OCI-LY7 (cell line): ENCODE measurements at regions not wholly inside any gene's neighbourhood (a gene's known extent, or its start where the extent isn't known, plus 50 kb on each side); places are given as distances from the start of the nearest gene placed in this dataset.

ENCODE experiments used
- BruUV-seq: library from RNA; stranded (reverse); fragments of 400-500 nt; replicated peaks from 2 replicates; lab custom pipeline; 2021; lab: Mats Ljungman, UMichigan
- CTCF ChIA-PET: fragments of 300-600 bp; sonication (Branson Sonifier 250); formaldehyde crosslinking; loops from one replicate; lab custom pipeline; 2022; ENCODE audit warnings: antibody characterized with exemption; ENCODE audit not compliant: unreplicated experiment; lab: Charles Lee
- POLR2A ChIA-PET: fragments of 300-600 bp; sonication (Branson Sonifier 250); formaldehyde crosslinking; loops from one replicate; lab custom pipeline; 2022; ENCODE audit warnings: antibody characterized with exemption; lab: Charles Lee
- DNase-seq: peaks from one replicate; pipeline ENCODE4 v3.0.0-alpha.2; 2015; ENCODE audit warnings: low spot score
- H2AFZ ChIP-seq: fragments of 200-600 bp; sonication (generic), shearing (Covaris generic); 2 replicates; pipeline ENCODE4 v1.6.1; 2014; ENCODE audit warnings: mild to moderate bottlenecking, antibody characterized with exemption, low read length, moderate library complexity
- H3K27ac ChIP-seq: fragments of 200-600 bp; sonication (generic); 2 replicates; pipeline ENCODE4 v1.5.1; 2014; ENCODE audit warnings: mixed run types, low read depth, mild to moderate bottlenecking, moderate library complexity, low read length, inconsistent platforms; ENCODE audit not compliant: poor library complexity, severe bottlenecking
- H3K36me3 ChIP-seq: fragments of 200-600 bp; sonication (generic); 2 replicates; pipeline ENCODE4 v1.6.1; 2014; ENCODE audit warnings: mild to moderate bottlenecking, antibody characterized with exemption, low read length, moderate library complexity, mixed read lengths; ENCODE audit not compliant: insufficient read depth
- H3K4me1 ChIP-seq: fragments of 200-600 bp; sonication (generic); 2 replicates; pipeline ENCODE4 v1.5.1; 2014; ENCODE audit warnings: mild to moderate bottlenecking, low read length; ENCODE audit not compliant: insufficient read depth, poor library complexity, severe bottlenecking
- H3K4me2 ChIP-seq: fragments of 200-600 bp; sonication (generic); 2 replicates; pipeline ENCODE4 v1.6.1; 2014; ENCODE audit warnings: mild to moderate bottlenecking, low read length
- H3K4me3 ChIP-seq: fragments of 200-600 bp; sonication (generic); 2 replicates; pipeline ENCODE4 v1.5.1; 2014; ENCODE audit warnings: mild to moderate bottlenecking, low read depth, low read length; ENCODE audit not compliant: poor library complexity, severe bottlenecking
- H3K79me2 ChIP-seq: fragments of 200-600 bp; sonication (generic); 2 replicates; pipeline ENCODE4 v1.6.1; 2016; ENCODE audit warnings: low read depth, mild to moderate bottlenecking, low read length, moderate library complexity, mixed read lengths; ENCODE audit not compliant: insufficient read depth
- H3K9me2 ChIP-seq: fragments of 200-600 bp; sonication (generic); 2 replicates; pipeline ENCODE4 v1.6.1; 2016; ENCODE audit warnings: mild to moderate bottlenecking, low read length, mixed read lengths; ENCODE audit not compliant: insufficient read depth
- H3K9me3 ChIP-seq: fragments of 200-600 bp; sonication (generic); 2 replicates; pipeline ENCODE4 v1.6.1; 2014; ENCODE audit warnings: mild to moderate bottlenecking, mixed run types, low read length, mixed read lengths
- H4K20me1 ChIP-seq: fragments of 200-600 bp; sonication (generic); 2 replicates; pipeline ENCODE4 v1.6.1; 2014; ENCODE audit warnings: mild to moderate bottlenecking, antibody characterized with exemption, low read length, moderate library complexity, mixed read lengths; ENCODE audit not compliant: insufficient read depth
- CTCF ChIP-seq: fragments of 200-600 bp; sonication (generic); conservative IDR thresholded peaks from 2 replicates; pipeline ENCODE4 v1.5.1; 2014; ENCODE audit warnings: mild to moderate bottlenecking, antibody characterized with exemption, low read length, moderate library complexity, mixed read lengths
- EZH2phosphoT487 ChIP-seq: fragments of 200-600 bp; sonication (generic); IDR thresholded peaks from 2 replicates; pipeline ENCODE4 v1.6.1; 2018; ENCODE audit warnings: low read depth, borderline replicate concordance, mild to moderate bottlenecking, mixed run types, antibody characterized with exemption, low read length, moderate library complexity, mixed read lengths
- intact Hi-C: fragments of 100-400 bp; cut with micrococcal nuclease; formaldehyde crosslinking; loops from one replicate; pipeline ENCODE4 v1.10.0; 2022; ENCODE audit not compliant: unreplicated experiment

- intact Hi-C loops = no loop called here
- H4K20me1 ChIP-seq = no peaks in the 10 kb centered on the region
- no peaks in the 10 kb centered on the region for H3K36me3 ChIP-seq
- H2AFZ ChIP-seq = no peak overlapping the region
- ChIA-PET CTCF (no interaction called here), POLR2A (no interaction called here)
- no TSS peak for BruUV-seq
- no peaks in the 10 kb centered on the region for H3K9me2 ChIP-seq
- no peaks in the 10 kb centered on the region for H3K79me2 ChIP-seq
- DNase-seq = no peak
- no peak overlapping the region for H3K27ac ChIP-seq
- TF ChIP-seq CTCF (no peak), EZH2phosphoT487 (no peak)
- H3K4me1 ChIP-seq = no peaks in the 10 kb centered on the region
- no peak overlapping the region for H3K4me2 ChIP-seq
- no peak overlapping the region for H3K4me3 ChIP-seq
- H3K9me3 ChIP-seq = no peaks in the 10 kb centered on the region
Observed at GRCh38 chrX:37075892-37076595, 67.9 kb downstream of the FAM47C start.

- no peak for DNase-seq
- Histone ChIP-seq H3K27ac (no peak overlapping the region), H3K36me3 (no peaks in the 10 kb centered on the region), H4K20me1 (no peaks in the 10 kb centered on the region), H3K9me3 (no peaks in the 10 kb centered on the region), H3K4me3 (no peak overlapping the region), H3K4me1 (no peaks in the 10 kb centered on the region), H3K9me2 (no peaks in the 10 kb centered on the region), H3K79me2 (no peaks in the 10 kb centered on the region), H3K4me2 (no peak overlapping the region), H2AFZ (no peak overlapping the region)
- CTCF ChIA-PET = no interaction called here
- no TSS peak for BruUV-seq
- POLR2A ChIA-PET = interaction anchor here (0.7 kb wide), 1 partner anchor 560 kb away, joined by 5 read pairs; no protein-coding TSS in a partner anchor
- no peak for TF ChIP-seq CTCF
- no peak for TF ChIP-seq EZH2phosphoT487
- intact Hi-C loops = no loop called here
Observed at GRCh38 chrX:37076983-37077382, 68.8 kb downstream of the FAM47C start.
